ENCODE measurements at regions not wholly inside any gene's neighbourhood (a gene's known extent, or its start where the extent isn't known, plus 50 kb on each side); places are given as distances from the start of the nearest gene placed in this dataset.

GRCh38 chr4:3705236-3705987 is 60.8 kb upstream of the ADRA2C start:
- DNase-seq (ENCODE audit: low read depth in 2 of 2), result no peak

GRCh38 chr4:3704669-3705068 is 61.5 kb upstream of the ADRA2C start:
- no peak for DNase-seq (ENCODE audit: low read depth in 2 of 2)

- no peak for DNase-seq (ENCODE audit: low read depth in 2 of 2)
These were observed 62.3 kb upstream of the ADRA2C start for GRCh38 chr4:3703677-3704521.

- DNase-seq (ENCODE audit: low read depth in 2 of 2), result no peak
These were observed 62.9 kb upstream of the ADRA2C start for GRCh38 chr4:3703343-3703676.

- no peak for DNase-seq (ENCODE audit: low read depth in 2 of 2)
These were observed 63.5 kb upstream of the ADRA2C start for GRCh38 chr4:3702561-3703221.

GRCh38 chr4:3701736-3702560 is 64.2 kb upstream of the ADRA2C start:
- no peak for DNase-seq (ENCODE audit: low read depth in 2 of 2)

- no peak for DNase-seq (ENCODE audit: low read depth in 2 of 2)
These were observed 64.9 kb upstream of the ADRA2C start for GRCh38 chr4:3701271-3701734.

GRCh38 chr4:3700736-3701135 is 65.4 kb upstream of the ADRA2C start:
- no peak for DNase-seq (ENCODE audit: low read depth in 2 of 2)

- DNase-seq (ENCODE audit: low read depth in 2 of 2), result no peak
These were observed 66.0 kb upstream of the ADRA2C start for GRCh38 chr4:3700223-3700622.

- DNase-seq (ENCODE audit: low read depth in 2 of 2), result no peak
These were observed 66.5 kb upstream of the ADRA2C start for GRCh38 chr4:3699678-3700077.

GRCh38 chr4:3699261-3699660 is 66.9 kb upstream of the ADRA2C start:
- DNase-seq (ENCODE audit: low read depth in 2 of 2), result no peak

- no peak for DNase-seq (ENCODE audit: low read depth in 2 of 2)
These were observed 69.2 kb upstream of the ADRA2C start for GRCh38 chr4:3697033-3697432.

- no peak for DNase-seq (ENCODE audit: low read depth in 2 of 2)
These were observed 75.5 kb upstream of the ADRA2C start for GRCh38 chr4:3690551-3691152.

- no peak for DNase-seq (ENCODE audit: low read depth in 2 of 2)
These were observed 76.3 kb upstream of the ADRA2C start for GRCh38 chr4:3689576-3690550.

- DNase-seq (ENCODE audit: low read depth in 2 of 2), result no peak
These were observed 77.2 kb upstream of the ADRA2C start for GRCh38 chr4:3689006-3689405.

- no peak for DNase-seq (ENCODE audit: low read depth in 2 of 2)
These were observed 77.9 kb upstream of the ADRA2C start for GRCh38 chr4:3688018-3688998.

- DNase-seq (ENCODE audit: low read depth in 2 of 2), result no peak
These were observed 78.6 kb upstream of the ADRA2C start for GRCh38 chr4:3687538-3687937.

GRCh38 chr4:3686753-3687152 is 79.4 kb upstream of the ADRA2C start:
- no peak for DNase-seq (ENCODE audit: low read depth in 2 of 2)

GRCh38 chr4:3685081-3685645 is 81.0 kb upstream of the ADRA2C start:
- DNase-seq (ENCODE audit: low read depth in 2 of 2), result no peak

Measured in fibroblast of skin of left biceps (primary cell).